ENCODE measurements at regions not wholly inside any gene's neighbourhood (a gene's known extent, or its start where the extent isn't known, plus 50 kb on each side); places are given as distances from the start of the nearest gene placed in this dataset.

- Mint-ChIP-seq H3K27me3 (no peaks in the 10 kb centered on the region), H3K4me1 (no peaks in the 10 kb centered on the region), H3K9me3 (peaks cover 6% of the 10 kb centered on the region), H3K27ac (no peak overlapping the region), H3K4me3 (no peak overlapping the region), H3K36me3 (no peaks in the 10 kb centered on the region)
- no peak for ATAC-seq
Measured at GRCh38 chr13:104416973-104417372, 1350.8 kb upstream of the SLC10A2 start.

GRCh38 chr13:104414771-104415170, 1348.6 kb upstream of the SLC10A2 start:
- ATAC-seq, result no peak
- H3K27ac Mint-ChIP-seq, result no peak overlapping the region
- no peak overlapping the region for H3K4me3 Mint-ChIP-seq
- H3K27me3 Mint-ChIP-seq, result no peaks in the 10 kb centered on the region
- peaks cover 6% of the 10 kb centered on the region for H3K9me3 Mint-ChIP-seq
- no peaks in the 10 kb centered on the region for H3K36me3 Mint-ChIP-seq
- H3K4me1 Mint-ChIP-seq, result no peaks in the 10 kb centered on the region

- no peak for ATAC-seq
- no peaks in the 10 kb centered on the region for H3K27me3 Mint-ChIP-seq
- H3K4me1 Mint-ChIP-seq, result no peaks in the 10 kb centered on the region
- H3K9me3 Mint-ChIP-seq, result peaks cover 6% of the 10 kb centered on the region
- no peaks in the 10 kb centered on the region for H3K36me3 Mint-ChIP-seq
- H3K27ac Mint-ChIP-seq, result no peak overlapping the region
- H3K4me3 Mint-ChIP-seq, result no peak overlapping the region
Measured at GRCh38 chr13:104414181-104414580, 1348.0 kb upstream of the SLC10A2 start.

DNA sequence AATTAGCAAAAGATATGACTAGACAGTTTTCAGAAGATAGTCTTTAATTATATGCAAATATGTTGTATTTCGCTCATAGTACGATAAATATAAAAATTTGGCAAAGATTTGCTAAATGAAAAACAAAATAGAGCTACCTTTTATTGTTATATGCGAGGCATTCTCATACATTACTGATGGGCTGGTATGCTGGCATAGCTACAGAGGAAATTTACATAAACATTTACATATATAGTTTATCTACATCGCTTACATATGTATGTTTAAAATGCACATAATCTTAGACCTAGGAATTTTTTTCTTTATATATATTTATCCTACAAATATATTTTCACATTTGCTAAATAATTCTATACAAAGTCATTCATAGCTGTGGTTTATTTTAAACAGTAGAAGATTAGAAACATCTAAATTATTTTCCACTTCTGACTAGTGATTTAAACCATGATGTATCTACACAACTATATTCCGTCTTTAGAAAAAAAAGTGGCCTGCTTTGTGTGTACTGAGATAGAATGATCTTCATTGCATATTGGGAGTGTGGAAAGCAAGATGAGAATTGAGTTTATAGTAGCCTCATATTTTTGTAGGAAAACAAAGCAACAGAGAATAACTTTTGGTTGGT, 1345.0 kb upstream of the SLC10A2 start:
- Mint-ChIP-seq H3K27me3 (no peaks in the 10 kb centered on the region), H3K27ac (no peak overlapping the region), H3K4me3 (no peak overlapping the region), H3K36me3 (no peaks in the 10 kb centered on the region), H3K9me3 (peaks cover 8% of the 10 kb centered on the region), H3K4me1 (no peaks in the 10 kb centered on the region)
- ATAC-seq, result no peak

DNA sequence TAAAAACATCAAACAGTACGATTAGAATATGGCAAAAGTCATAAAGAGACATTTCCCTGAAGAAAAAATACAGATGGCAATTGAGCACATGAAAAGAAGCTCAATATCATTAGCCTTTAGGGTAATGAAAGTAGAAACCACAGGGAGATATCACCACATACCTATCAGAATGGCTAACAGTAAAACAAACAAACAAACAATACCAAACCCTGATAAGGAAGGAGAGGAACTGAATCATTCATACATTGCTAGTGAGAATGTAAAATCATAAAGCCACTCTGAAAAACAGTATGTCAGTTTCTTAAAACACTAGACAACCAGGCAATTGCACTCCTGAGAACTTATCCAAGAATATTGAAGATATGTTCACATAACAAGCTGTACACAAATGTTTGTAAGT, 1342.5 kb upstream of the SLC10A2 start:
- H3K27me3 Mint-ChIP-seq, result no peaks in the 10 kb centered on the region
- ATAC-seq, result no peak
- H3K9me3 Mint-ChIP-seq, result peaks cover 5% of the 10 kb centered on the region
- H3K4me3 Mint-ChIP-seq, result no peak overlapping the region
- no peak overlapping the region for H3K27ac Mint-ChIP-seq
- H3K4me1 Mint-ChIP-seq, result no peaks in the 10 kb centered on the region
- no peaks in the 10 kb centered on the region for H3K36me3 Mint-ChIP-seq

GRCh38 chr13:104404325-104404724, 1338.1 kb upstream of the SLC10A2 start:
- ATAC-seq, result no peak
- H3K4me1 Mint-ChIP-seq, result no peaks in the 10 kb centered on the region
- no peak overlapping the region for H3K4me3 Mint-ChIP-seq

DNA sequence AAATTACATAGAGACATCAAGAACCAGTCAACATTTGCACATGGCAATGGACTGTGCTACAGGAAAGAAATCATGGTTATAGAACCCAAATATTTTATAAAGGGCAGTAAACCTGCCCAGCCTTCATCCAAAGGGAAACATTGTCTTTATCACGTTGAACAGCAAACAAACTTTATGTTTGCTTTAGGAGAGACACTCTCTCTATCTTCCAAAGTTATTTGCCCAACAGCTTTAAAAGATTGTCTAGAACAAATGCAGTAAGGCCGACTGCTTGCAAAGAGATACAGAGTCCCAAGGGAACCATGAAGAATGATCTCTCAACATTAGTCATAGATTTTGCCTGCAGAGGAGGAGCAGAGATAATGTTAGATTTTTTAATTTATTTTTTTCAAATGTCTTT, 1323.5 kb upstream of the SLC10A2 start:
- Mint-ChIP-seq H3K4me1 (no peaks in the 10 kb centered on the region), H3K4me3 (no peak overlapping the region), H3K36me3 (no peaks in the 10 kb centered on the region), H3K27me3 (no peaks in the 10 kb centered on the region), H3K27ac (no peak overlapping the region), H3K9me3 (peaks cover 6% of the 10 kb centered on the region)
- no peak for ATAC-seq

More at GRCh38 chr13:104404325-104404724, 1338.1 kb upstream of the SLC10A2 start:
- Mint-ChIP-seq H3K9me3 (peaks cover 6% of the 10 kb centered on the region), H3K27ac (no peak overlapping the region), H3K36me3 (no peaks in the 10 kb centered on the region), H3K27me3 (no peaks in the 10 kb centered on the region)

DNA sequence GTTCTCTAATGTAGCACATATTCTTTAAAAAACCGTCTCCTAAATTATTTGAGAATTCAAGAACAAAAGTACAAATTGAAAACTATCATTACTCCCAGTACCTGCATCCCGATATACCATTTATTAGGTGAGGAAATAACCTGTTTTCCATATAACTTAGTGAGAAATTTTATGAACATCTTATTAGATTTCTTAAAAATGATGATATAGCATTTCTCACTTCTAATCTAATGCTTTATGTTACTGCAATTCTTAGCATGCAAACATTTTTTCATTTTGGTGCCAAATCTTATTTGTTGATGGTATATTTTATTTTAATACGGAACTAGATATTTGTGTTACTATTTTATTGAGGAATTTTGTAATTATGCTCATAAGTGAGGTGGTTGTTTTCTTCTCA, 1321.3 kb upstream of the SLC10A2 start:
- Mint-ChIP-seq H3K27me3 (no peaks in the 10 kb centered on the region), H3K36me3 (no peaks in the 10 kb centered on the region), H3K4me1 (no peaks in the 10 kb centered on the region), H3K9me3 (peaks cover 3% of the 10 kb centered on the region), H3K27ac (no peak overlapping the region), H3K4me3 (no peak overlapping the region)
- no peak for ATAC-seq

GRCh38 chr13:104385404-104385803, 1319.2 kb upstream of the SLC10A2 start:
- Mint-ChIP-seq H3K9me3 (no peaks in the 10 kb centered on the region), H3K27me3 (no peaks in the 10 kb centered on the region), H3K27ac (no peak overlapping the region), H3K36me3 (no peaks in the 10 kb centered on the region), H3K4me3 (no peak overlapping the region), H3K4me1 (no peaks in the 10 kb centered on the region)
- no peak for ATAC-seq

GRCh38 chr13:104382951-104383350, 1316.7 kb upstream of the SLC10A2 start:
- Mint-ChIP-seq H3K4me1 (no peaks in the 10 kb centered on the region), H3K36me3 (no peaks in the 10 kb centered on the region), H3K27ac (no peak overlapping the region), H3K27me3 (no peaks in the 10 kb centered on the region), H3K4me3 (no peak overlapping the region), H3K9me3 (no peaks in the 10 kb centered on the region)
- no peak for ATAC-seq

GRCh38 chr13:104376588-104376987, 1310.4 kb upstream of the SLC10A2 start:
- Mint-ChIP-seq H3K4me3 (no peak overlapping the region), H3K27ac (no peak overlapping the region), H3K4me1 (no peaks in the 10 kb centered on the region), H3K36me3 (no peaks in the 10 kb centered on the region), H3K9me3 (no peaks in the 10 kb centered on the region), H3K27me3 (no peaks in the 10 kb centered on the region)
- no peak for ATAC-seq

GRCh38 chr13:104375614-104376013, 1309.4 kb upstream of the SLC10A2 start:
- H3K36me3 Mint-ChIP-seq, result no peaks in the 10 kb centered on the region
- ATAC-seq, result no peak

DNA sequence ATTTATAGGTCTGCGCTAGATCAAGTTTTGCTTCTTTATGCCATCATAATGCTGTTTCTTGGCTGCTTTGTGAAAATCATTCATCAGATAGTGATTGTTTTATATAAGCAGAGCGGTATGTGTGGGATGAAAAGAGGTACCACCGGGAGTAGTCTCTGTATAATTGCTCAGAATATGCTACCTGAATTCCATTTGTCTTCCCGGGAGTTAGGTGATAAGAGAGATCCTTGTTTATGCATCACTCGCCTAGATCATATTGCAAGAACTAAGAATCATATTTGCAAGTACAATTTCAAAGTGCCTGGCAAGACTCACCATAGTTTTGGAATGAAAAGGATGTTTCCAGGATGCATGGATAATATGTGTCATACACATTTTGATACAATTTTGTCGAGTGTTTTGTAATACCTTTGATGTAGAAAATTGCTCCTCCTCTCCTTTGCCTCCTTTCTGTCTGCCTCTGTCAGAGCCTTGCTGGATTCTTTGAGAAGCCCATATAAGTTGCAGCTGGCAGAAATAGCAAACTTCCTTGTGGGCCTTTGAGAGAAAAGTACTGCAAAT, 1306.0 kb upstream of the SLC10A2 start:
- Mint-ChIP-seq H3K27ac (no peak overlapping the region), H3K27me3 (no peaks in the 10 kb centered on the region), H3K4me3 (no peak overlapping the region), H3K36me3 (no peaks in the 10 kb centered on the region), H3K9me3 (no peaks in the 10 kb centered on the region), H3K4me1 (no peaks in the 10 kb centered on the region)
- no peak for ATAC-seq

More at GRCh38 chr13:104375614-104376013, 1309.4 kb upstream of the SLC10A2 start:
- Mint-ChIP-seq H3K4me1 (no peaks in the 10 kb centered on the region), H3K9me3 (no peaks in the 10 kb centered on the region), H3K27ac (no peak overlapping the region), H3K27me3 (no peaks in the 10 kb centered on the region), H3K4me3 (no peak overlapping the region)

DNA sequence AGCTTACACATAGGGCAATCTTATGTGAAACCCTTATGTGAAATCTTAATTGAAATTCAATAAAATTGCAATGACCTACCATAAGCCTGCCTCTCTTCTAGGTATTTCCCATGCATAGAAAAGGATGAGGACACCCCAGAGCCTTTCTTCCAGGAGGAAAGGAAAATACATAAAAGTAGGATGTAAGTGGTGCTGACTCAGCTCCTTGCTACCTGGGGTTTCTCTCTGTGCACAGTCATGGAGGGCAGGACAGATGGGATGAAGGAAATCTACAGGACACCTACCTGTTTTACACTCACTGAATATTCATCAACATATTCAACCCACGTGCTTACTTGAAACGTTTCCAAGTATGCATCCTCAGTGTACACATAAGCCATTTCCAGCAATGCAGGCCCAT, 1299.2 kb upstream of the SLC10A2 start:
- Mint-ChIP-seq H3K4me3 (no peak overlapping the region), H3K4me1 (no peaks in the 10 kb centered on the region), H3K9me3 (no peaks in the 10 kb centered on the region), H3K27me3 (no peaks in the 10 kb centered on the region), H3K27ac (no peak overlapping the region), H3K36me3 (no peaks in the 10 kb centered on the region)
- no peak for ATAC-seq

DNA sequence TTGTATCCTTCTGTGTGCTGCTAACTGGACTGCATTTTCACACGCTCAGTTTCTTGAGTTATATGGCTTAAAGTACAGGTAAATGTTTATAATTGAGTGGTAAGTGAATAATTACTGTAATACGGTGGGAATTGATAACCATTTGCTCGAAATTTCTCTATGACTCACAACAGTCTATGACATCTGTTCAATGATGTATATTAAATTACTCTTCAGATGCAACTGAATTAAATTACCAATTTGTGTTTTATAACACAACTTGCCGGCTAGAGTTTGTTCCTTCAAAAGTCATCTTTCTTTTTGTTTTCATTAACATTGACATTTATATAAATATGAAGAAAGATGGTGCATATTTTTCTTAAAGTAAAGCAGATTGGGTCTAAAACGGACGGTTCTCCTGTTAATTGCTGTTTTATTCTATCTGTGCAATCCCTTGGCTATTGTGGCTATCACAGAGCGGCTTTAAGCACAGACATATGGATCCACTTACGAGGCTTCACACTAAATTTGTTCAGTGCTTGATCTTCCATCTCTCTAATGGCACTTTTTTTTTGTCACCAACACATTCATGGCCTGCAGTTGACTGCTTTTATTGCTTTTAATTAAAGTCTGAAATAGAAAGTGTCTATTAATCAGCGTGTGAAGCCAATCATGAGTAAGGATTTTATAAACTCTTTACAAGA, 1291.6 kb upstream of the SLC10A2 start:
- no peak overlapping the region for H3K4me3 Mint-ChIP-seq
- no peaks in the 10 kb centered on the region for H3K27me3 Mint-ChIP-seq
- no peak overlapping the region for H3K27ac Mint-ChIP-seq
- no peaks in the 10 kb centered on the region for H3K4me1 Mint-ChIP-seq
- H3K9me3 Mint-ChIP-seq, result no peaks in the 10 kb centered on the region
- ATAC-seq, result no peak
- H3K36me3 Mint-ChIP-seq, result no peaks in the 10 kb centered on the region

GRCh38 chr13:104357174-104357573, 1291.0 kb upstream of the SLC10A2 start:
- no peaks in the 10 kb centered on the region for H3K4me1 Mint-ChIP-seq
- ATAC-seq, result no peak
- no peak overlapping the region for H3K27ac Mint-ChIP-seq
- no peaks in the 10 kb centered on the region for H3K27me3 Mint-ChIP-seq
- H3K36me3 Mint-ChIP-seq, result no peaks in the 10 kb centered on the region
- H3K4me3 Mint-ChIP-seq, result no peak overlapping the region
- H3K9me3 Mint-ChIP-seq, result peaks cover 5% of the 10 kb centered on the region
